AG09309 (cell line): ENCODE measurements at regions not wholly inside any gene's neighbourhood (a gene's known extent, or its start where the extent isn't known, plus 50 kb on each side); places are given as distances from the start of the nearest gene placed in this dataset.
"Not testable (repeated sequence)": the region's sequence is repeated elsewhere in the genome, so short reads cannot be mapped to it uniquely, and the experiment has no call there.

Source experiments
- DNase-seq: peaks from one replicate; pipeline ENCODE4 v3.0.0-alpha.2; 2010; ENCODE audit warnings: low read depth
- H3K4me3 ChIP-seq: 2 replicates; pipeline ENCODE4 v1.5.1; 2011; ENCODE audit warnings: mild to moderate bottlenecking, low read depth, low read length, moderate library complexity; ENCODE audit not compliant: control insufficient read depth
- CTCF ChIP-seq: IDR thresholded peaks from 2 replicates; pipeline ENCODE4 v1.5.1; 2011; ENCODE audit warnings: mild to moderate bottlenecking, low read depth, low read length, inconsistent platforms; ENCODE audit not compliant: insufficient read depth, control insufficient read depth; ENCODE audit errors: missing control alignments

- TF ChIP-seq CTCF = no peak
- no peak overlapping the region for H3K4me3 ChIP-seq
- DNase-seq = no peak
Measured at GRCh38 chr2:156779416-156780120, 343.4 kb downstream of the GPD2 start.

GRCh38 chr2:156781677-156782076 lies 345.5 kb downstream of the GPD2 start:
- not testable (repeated sequence) for H3K4me3 ChIP-seq, DNase-seq

GRCh38 chr2:156784020-156784701 lies 348.0 kb downstream of the GPD2 start:
- TF ChIP-seq CTCF = no peak
- no peak overlapping the region for H3K4me3 ChIP-seq
- no peak for DNase-seq

- no peak for TF ChIP-seq CTCF
- H3K4me3 ChIP-seq = no peak overlapping the region
- DNase-seq = no peak
Measured at GRCh38 chr2:156787517-156787916, 351.3 kb downstream of the GPD2 start.

GRCh38 chr2:156790343-156791037 lies 354.3 kb downstream of the GPD2 start:
- no peak for DNase-seq
- no peak for TF ChIP-seq CTCF
- no peak overlapping the region for H3K4me3 ChIP-seq

- TF ChIP-seq CTCF = no peak
- H3K4me3 ChIP-seq = no peak overlapping the region
- DNase-seq = no peak
Measured at GRCh38 chr2:156792242-156792840, 356.2 kb downstream of the GPD2 start.

- no peak for TF ChIP-seq CTCF
- no peak overlapping the region for H3K4me3 ChIP-seq
- DNase-seq = no peak
Measured at GRCh38 chr2:156797832-156798231, 361.7 kb downstream of the GPD2 start.
